K562 (cell line): ENCODE measurements at regions not wholly inside any gene's neighbourhood (a gene's known extent, or its start where the extent isn't known, plus 50 kb on each side); places are given as distances from the start of the nearest gene placed in this dataset.

Experiments used
- CHD7 ChIP-seq: fragments of 200-600 bp; sonication (generic); IDR thresholded peaks from one replicate; pipeline ENCODE4 v1.6.1; 2012; ENCODE audit warnings: mild to moderate bottlenecking, low read depth, low read length, inconsistent platforms

GRCh38 chr6:1109134-1109533 lies 202.8 kb upstream of the FOXQ1 start (continued):
- no peak for TF ChIP-seq CHD7
